GM10248 (cell line): ENCODE measurements at regions not wholly inside any gene's neighbourhood (a gene's known extent, or its start where the extent isn't known, plus 50 kb on each side); places are given as distances from the start of the nearest gene placed in this dataset.

ENCODE experiments used
- CTCF ChIA-PET: fragments of 300-600 bp; sonication (Branson Sonifier 250); formaldehyde crosslinking; extraction: SDS; loops from one replicate; lab custom pipeline; 2021; ENCODE audit warnings: antibody characterized with exemption; lab: Yijun Ruan, JAX
- POLR2A ChIA-PET: fragments of 350-650 bp; sonication (Branson Sonifier 250); formaldehyde crosslinking; extraction: SDS; loops from one replicate; lab custom pipeline; 2020; ENCODE audit warnings: antibody characterized with exemption; lab: Yijun Ruan, JAX
- DNase-seq: peaks from one replicate; pipeline ENCODE4 v3.0.0; 2012; ENCODE audit errors: extremely low spot score
- CTCF ChIP-seq: IDR thresholded peaks from 2 replicates; pipeline ENCODE4 v1.5.1; 2012; ENCODE audit warnings: mild to moderate bottlenecking, low read depth; ENCODE audit errors: extremely low read depth, missing control alignments, control extremely low read depth

- DNase-seq: no peak
- ChIA-PET POLR2A (no interaction called here), CTCF (interaction anchor here (1.0 kb wide), 1 partner anchor 12 kb away, joined by 3 read pairs; no protein-coding TSS in a partner anchor)
- no peak for TF ChIP-seq CTCF
These were observed 131.3 kb downstream of the ALOX5 start for GRCh38 chr10:45505311-45505710.

DNA sequence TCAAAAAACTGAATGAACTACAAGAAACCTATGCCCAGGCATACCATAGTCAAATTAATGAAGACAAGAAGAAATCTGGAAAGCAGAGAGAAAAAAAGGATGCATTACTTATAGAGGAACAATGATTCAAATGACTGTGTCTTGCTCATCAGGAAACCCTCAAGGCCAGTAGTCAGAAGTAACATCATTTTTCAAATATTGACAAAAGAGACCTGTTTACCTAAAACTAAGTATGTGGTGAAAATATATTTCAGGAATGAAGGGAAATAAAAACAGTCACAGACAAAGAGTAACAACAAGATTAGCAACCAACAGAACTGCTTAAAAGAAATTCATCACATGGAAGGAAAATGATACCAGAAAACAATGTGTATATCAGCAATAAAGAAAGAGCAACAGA lies 128.4 kb downstream of the ALOX5 start:
- ChIA-PET POLR2A (no interaction called here), CTCF (no interaction called here)
- no peak for TF ChIP-seq CTCF
- DNase-seq: no peak

DNA sequence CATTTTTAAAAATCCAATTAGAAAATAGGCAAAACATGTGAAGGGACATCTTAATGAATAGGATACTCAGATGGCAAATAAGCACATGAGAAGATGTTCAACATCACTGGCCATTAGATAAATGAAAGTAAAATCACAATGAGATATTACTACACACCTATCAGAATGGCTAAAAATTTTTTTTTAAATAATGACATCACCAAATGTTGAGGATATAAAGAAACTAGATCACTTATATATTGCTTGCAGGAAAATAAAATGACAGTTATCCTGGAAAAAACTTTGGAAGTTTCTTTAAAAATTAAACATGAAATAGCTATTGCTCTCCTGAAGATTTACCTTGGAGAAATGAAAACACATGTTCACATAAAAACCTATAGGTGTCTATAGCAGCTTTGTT lies 127.8 kb downstream of the ALOX5 start:
- ChIA-PET POLR2A (no interaction called here), CTCF (no interaction called here)
- no peak for DNase-seq
- TF ChIP-seq CTCF: no peak

- ChIA-PET POLR2A (no interaction called here), CTCF (no interaction called here)
- DNase-seq: no peak
- no peak for TF ChIP-seq CTCF
These were observed 126.8 kb downstream of the ALOX5 start for GRCh38 chr10:45500798-45501197.

- ChIA-PET CTCF (no interaction called here), POLR2A (no interaction called here)
These were observed 126.3 kb downstream of the ALOX5 start for GRCh38 chr10:45500304-45500703.

GRCh38 chr10:45495438-45496152 lies 121.6 kb downstream of the ALOX5 start:
- POLR2A ChIA-PET: no interaction called here
- CTCF ChIA-PET: no interaction called here
- no peak for TF ChIP-seq CTCF
- no peak for DNase-seq

More at GRCh38 chr10:45500304-45500703, 126.3 kb downstream of the ALOX5 start:
- TF ChIP-seq CTCF: no peak
- no peak for DNase-seq
